ENCODE measurements at regions not wholly inside any gene's neighbourhood (a gene's known extent, or its start where the extent isn't known, plus 50 kb on each side); places are given as distances from the start of the nearest gene placed in this dataset.

- 49% methylated on average over 3 of the region's 3 CpGs for WGBS
- H3K27me3 ChIP-seq (ENCODE audit: control insufficient read depth in 4 of 4, insufficient read depth in 4 of 4, low read length in 3 of 4) = no peaks in the 10 kb centered on the region
- no peak for DNase-seq (ENCODE audit: low spot score)
- no peak overlapping the region for H3K27ac ChIP-seq (ENCODE audit: low read depth in 1 of 2, low read length in 2 of 2)
- no peak for TF ChIP-seq ZBTB33 (IDR thresholded peaks at IDR 0.05)
- peak; percentile 52 to 79 for TF ChIP-seq HNF4A (conservative IDR thresholded peaks at IDR 0.05)
- no peaks in the 10 kb centered on the region for H3K9me3 ChIP-seq (ENCODE audit: control insufficient read depth in 4 of 4, low read length in 3 of 4)
- H3K9ac ChIP-seq (ENCODE audit: low read depth in 1 of 2, low read length in 2 of 2) = no peak overlapping the region
- no peaks in the 10 kb centered on the region for H3K36me3 ChIP-seq (ENCODE audit: control insufficient read depth in 4 of 4, insufficient read depth in 3 of 4, low read depth in 1 of 4, low read length in 3 of 4)
- no peak overlapping the region for H3K4me3 ChIP-seq (ENCODE audit: low read depth in 1 of 3, low read length in 3 of 3)
- H3K4me1 ChIP-seq (ENCODE audit: control insufficient read depth in 4 of 4, insufficient read depth in 4 of 4, low read length in 3 of 4) = peaks cover 0 to 3% (median under 1%) of the 10 kb centered on the region in 4 donors
These were observed 77.1 kb upstream of the CNTLN start for GRCh38 chr9:17057729-17058128.

GRCh38 chr9:17052626-17053025, 82.2 kb upstream of the CNTLN start:
- Histone ChIP-seq H3K4me1 (ENCODE audit: control insufficient read depth in 4 of 4, insufficient read depth in 4 of 4, low read length in 3 of 4) (peaks cover 0 to 1% (median 0%) of the 10 kb centered on the region in 4 donors), H3K4me3 (ENCODE audit: low read depth in 1 of 3, low read length in 3 of 3) (no peak overlapping the region), H3K36me3 (ENCODE audit: control insufficient read depth in 4 of 4, insufficient read depth in 3 of 4, low read depth in 1 of 4, low read length in 3 of 4) (no peaks in the 10 kb centered on the region), H3K27ac (ENCODE audit: low read depth in 1 of 2, low read length in 2 of 2) (no peak overlapping the region), H3K9me3 (ENCODE audit: control insufficient read depth in 4 of 4, low read length in 3 of 4) (no peaks in the 10 kb centered on the region), H3K9ac (ENCODE audit: low read depth in 1 of 2, low read length in 2 of 2) (no peak overlapping the region), H3K27me3 (ENCODE audit: control insufficient read depth in 4 of 4, insufficient read depth in 4 of 4, low read length in 3 of 4) (no peaks in the 10 kb centered on the region)
- no peak for DNase-seq (ENCODE audit: low spot score)
- no peak for TF ChIP-seq ZBTB33 (IDR thresholded peaks at IDR 0.05)
- TF ChIP-seq YY1 (IDR thresholded peaks at IDR 0.05) = no peak
- TF ChIP-seq RXRA (IDR thresholded peaks at IDR 0.05) = no peak

- 83% methylated on average over 3 of the region's 3 CpGs for WGBS
- DNase-seq (ENCODE audit: low spot score) = no peak
- H3K4me1 ChIP-seq (ENCODE audit: control insufficient read depth in 4 of 4, insufficient read depth in 4 of 4, low read length in 3 of 4) = no peaks in the 10 kb centered on the region
- H3K9ac ChIP-seq (ENCODE audit: low read depth in 1 of 2, low read length in 2 of 2) = no peak overlapping the region
- H3K27me3 ChIP-seq (ENCODE audit: control insufficient read depth in 4 of 4, insufficient read depth in 4 of 4, low read length in 3 of 4) = no peaks in the 10 kb centered on the region
- H3K27ac ChIP-seq (ENCODE audit: low read depth in 1 of 2, low read length in 2 of 2) = no peak overlapping the region
- H3K4me3 ChIP-seq (ENCODE audit: low read depth in 1 of 3, low read length in 3 of 3) = no peak overlapping the region
- no peaks in the 10 kb centered on the region for H3K9me3 ChIP-seq (ENCODE audit: control insufficient read depth in 4 of 4, low read length in 3 of 4)
- H3K36me3 ChIP-seq (ENCODE audit: control insufficient read depth in 4 of 4, insufficient read depth in 3 of 4, low read depth in 1 of 4, low read length in 3 of 4) = no peaks in the 10 kb centered on the region
- TF ChIP-seq CTCF (IDR thresholded peaks at IDR 0.05; ENCODE audit: low read depth, low read length, missing input control) (no peak), REST (IDR thresholded peaks at IDR 0.05) (no peak), EGR1 (IDR thresholded peaks at IDR 0.05; ENCODE audit: low read depth in 2 of 2) (no peak), SP1 (IDR thresholded peaks at IDR 0.05) (no peak), HNF4A (conservative IDR thresholded peaks at IDR 0.05) (no peak), TAF1 (conservative IDR thresholded peaks at IDR 0.05) (no peak), GABPA (IDR thresholded peaks at IDR 0.05 in 1 of 2, conservative IDR thresholded peaks at IDR 0.05 in 1 of 2) (no peak), NR2F2 (IDR thresholded peaks at IDR 0.05) (no peak), FOXA1 (IDR thresholded peaks at IDR 0.05) (no peak), YY1 (IDR thresholded peaks at IDR 0.05) (no peak), FOXA2 (IDR thresholded peaks at IDR 0.05) (no peak), ZBTB33 (IDR thresholded peaks at IDR 0.05) (no peak), JUND (IDR thresholded peaks at IDR 0.05) (no peak), RAD21 (IDR thresholded peaks at IDR 0.05) (no peak), RXRA (IDR thresholded peaks at IDR 0.05) (no peak), ATF3 (IDR thresholded peaks at IDR 0.05) (no peak)
These were observed 89.4 kb upstream of the CNTLN start for GRCh38 chr9:17045381-17045940.
